Astrocyte (in vitro differentiated cells and primary cell): ENCODE measurements at regions not wholly inside any gene's neighbourhood (a gene's known extent, or its start where the extent isn't known, plus 50 kb on each side); places are given as distances from the start of the nearest gene placed in this dataset.

Experiments used
- DNase-seq: peaks from one replicate; pipeline ENCODE4 v3.0.0-alpha.2; 2010; ENCODE audit warnings: low read depth
- FAIRE-seq: peaks from 2 replicates; lab custom pipeline; 2011; peaks lifted over from hg19 to GRCh38; lab: Jason Lieb, UNC
- H2AFZ ChIP-seq: 2 replicates; pipeline ENCODE4 v1.6.0; 2012; ENCODE audit warnings: low read depth, low read length, inconsistent platforms
- H3K27ac ChIP-seq: 2 replicates; pipeline ENCODE4 v1.5.1; 2011; ENCODE audit warnings: low read depth, low read length, inconsistent platforms
- H3K27me3 ChIP-seq: 2 replicates; pipeline ENCODE4 v1.6.0; 2011; ENCODE audit warnings: low read length, inconsistent platforms; ENCODE audit not compliant: insufficient read depth
- H3K36me3 ChIP-seq: 2 replicates; pipeline ENCODE4 v1.5.1; 2011; ENCODE audit warnings: low read length, inconsistent platforms; ENCODE audit not compliant: insufficient read depth
- H3K4me1 ChIP-seq: 2 replicates; pipeline ENCODE4 v1.5.1; 2011; ENCODE audit warnings: low read length, inconsistent platforms; ENCODE audit not compliant: insufficient read depth
- H3K4me2 ChIP-seq: 2 replicates; pipeline ENCODE4 v1.6.0; 2012; ENCODE audit warnings: low read length, inconsistent platforms
- H3K4me3 ChIP-seq: 2 replicates; pipeline ENCODE4 v1.5.1; 2011; ENCODE audit warnings: low read depth, mild to moderate bottlenecking, low read length, inconsistent platforms; ENCODE audit not compliant: insufficient read depth
- H3K79me2 ChIP-seq: 2 replicates; pipeline ENCODE4 v1.6.0; 2012; ENCODE audit warnings: mild to moderate bottlenecking, low read length, inconsistent platforms; ENCODE audit not compliant: insufficient read depth
- H3K9ac ChIP-seq: 2 replicates; pipeline ENCODE4 v1.6.0; 2012; ENCODE audit warnings: mild to moderate bottlenecking, low read length, inconsistent platforms
- H3K9me3 ChIP-seq: 2 replicates; pipeline ENCODE4 v1.5.1; 2012; ENCODE audit warnings: low read depth, mild to moderate bottlenecking, low read length, inconsistent platforms; ENCODE audit not compliant: insufficient read depth
- H4K20me1 ChIP-seq: 2 replicates; pipeline ENCODE4 v1.6.0; 2012; ENCODE audit warnings: low read length, inconsistent platforms; ENCODE audit not compliant: insufficient read depth
- H3K27ac Mint-ChIP-seq: one replicate; pipeline ENCODE4 v1.8.0; 2021; ENCODE audit warnings: mild to moderate bottlenecking, mixed read lengths; ENCODE audit not compliant: unreplicated experiment
- H3K27me3 Mint-ChIP-seq: one replicate; pipeline ENCODE4 v1.8.0; 2021; ENCODE audit warnings: low read depth, mixed read lengths; ENCODE audit not compliant: unreplicated experiment
- H3K36me3 Mint-ChIP-seq: one replicate; pipeline ENCODE4 v1.8.0; 2021; ENCODE audit warnings: low read depth, mixed read lengths; ENCODE audit not compliant: unreplicated experiment
- H3K4me1 Mint-ChIP-seq: one replicate; pipeline ENCODE4 v1.8.0; 2021; ENCODE audit warnings: low read depth, mixed read lengths; ENCODE audit not compliant: unreplicated experiment
- H3K4me3 Mint-ChIP-seq: one replicate; pipeline ENCODE4 v1.8.0; 2021; ENCODE audit warnings: mild to moderate bottlenecking, moderate library complexity, mixed read lengths; ENCODE audit not compliant: unreplicated experiment
- H3K9me3 Mint-ChIP-seq: one replicate; pipeline ENCODE4 v1.8.0; 2021; ENCODE audit warnings: mild to moderate bottlenecking, mixed read lengths; ENCODE audit not compliant: unreplicated experiment
- CTCF ChIP-seq: IDR thresholded peaks from 2 replicates; pipeline ENCODE4 v1.5.1; 2011; ENCODE audit warnings: low read depth, mild to moderate bottlenecking, inconsistent platforms, low read length, moderate library complexity; ENCODE audit not compliant: insufficient read depth
- EZH2 ChIP-seq: IDR thresholded peaks from 2 replicates; pipeline ENCODE4 v1.6.1; 2012; ENCODE audit warnings: mild to moderate bottlenecking, low read length, inconsistent platforms; ENCODE audit not compliant: insufficient read depth

GRCh38 chr20:52484438-52484837, 292.9 kb upstream of the ZFP64 start:
- DNase-seq: peak; percentile 87
- Mint-ChIP-seq H3K36me3 (no peaks in the 10 kb centered on the region), H3K27me3 (no peaks in the 10 kb centered on the region), H3K27ac (peak overlapping the region; percentile 6), H3K4me1 (peaks cover 10% of the 10 kb centered on the region), H3K9me3 (no peaks in the 10 kb centered on the region), H3K4me3 (no peak overlapping the region)
- FAIRE-seq: peak; percentile 99
- H2AFZ ChIP-seq: no peak overlapping the region
- H3K4me2 ChIP-seq: peak overlapping the region; percentile 14
- H3K36me3 ChIP-seq: no peaks in the 10 kb centered on the region
- peak overlapping the region; percentile 34 for H3K9ac ChIP-seq
- H3K4me3 ChIP-seq: no peak overlapping the region
- H3K9me3 ChIP-seq: no peaks in the 10 kb centered on the region
- H3K4me1 ChIP-seq: peaks cover 5% of the 10 kb centered on the region
- no peaks in the 10 kb centered on the region for H4K20me1 ChIP-seq
- no peaks in the 10 kb centered on the region for H3K27me3 ChIP-seq
- TF ChIP-seq EZH2 (no peak), CTCF (no peak)
- no peaks in the 10 kb centered on the region for H3K79me2 ChIP-seq
- peak overlapping the region; percentile 8 for H3K27ac ChIP-seq

- no peak overlapping the region for H2AFZ ChIP-seq
- no peak overlapping the region for H3K9ac ChIP-seq
- no peaks in the 10 kb centered on the region for H3K36me3 ChIP-seq
- TF ChIP-seq EZH2 (no peak), CTCF (no peak)
- no peak overlapping the region for H3K27ac ChIP-seq
- no peaks in the 10 kb centered on the region for H3K9me3 ChIP-seq
- no peak overlapping the region for H3K4me3 ChIP-seq
- peaks cover 5% of the 10 kb centered on the region for H3K4me1 ChIP-seq
- Mint-ChIP-seq H3K4me3 (no peak overlapping the region), H3K9me3 (no peaks in the 10 kb centered on the region), H3K27ac (no peak overlapping the region), H3K27me3 (no peaks in the 10 kb centered on the region), H3K36me3 (no peaks in the 10 kb centered on the region), H3K4me1 (peaks cover 10% of the 10 kb centered on the region)
- no peaks in the 10 kb centered on the region for H3K79me2 ChIP-seq
- no peak overlapping the region for H3K4me2 ChIP-seq
- DNase-seq: no peak
- no peak for FAIRE-seq
- no peaks in the 10 kb centered on the region for H3K27me3 ChIP-seq
- no peaks in the 10 kb centered on the region for H4K20me1 ChIP-seq
Measured at GRCh38 chr20:52483382-52483781, 291.8 kb upstream of the ZFP64 start.

GRCh38 chr20:52482044-52482443, 290.5 kb upstream of the ZFP64 start:
- no peaks in the 10 kb centered on the region for H3K36me3 ChIP-seq
- Mint-ChIP-seq H3K9me3 (no peaks in the 10 kb centered on the region), H3K36me3 (no peaks in the 10 kb centered on the region), H3K4me1 (peaks cover 10% of the 10 kb centered on the region), H3K4me3 (no peak overlapping the region), H3K27ac (peak overlapping the region; percentile 2), H3K27me3 (no peaks in the 10 kb centered on the region)
- no peaks in the 10 kb centered on the region for H3K79me2 ChIP-seq
- FAIRE-seq (no peak), DNase-seq (no peak)
- no peak overlapping the region for H3K4me3 ChIP-seq
- H3K9ac ChIP-seq: no peak overlapping the region
- no peak for TF ChIP-seq CTCF
- no peak for TF ChIP-seq EZH2
- no peak overlapping the region for H3K27ac ChIP-seq
- no peak overlapping the region for H3K4me2 ChIP-seq
- no peaks in the 10 kb centered on the region for H3K27me3 ChIP-seq
- H2AFZ ChIP-seq: no peak overlapping the region
- no peaks in the 10 kb centered on the region for H4K20me1 ChIP-seq
- no peaks in the 10 kb centered on the region for H3K9me3 ChIP-seq
- H3K4me1 ChIP-seq: peaks cover 5% of the 10 kb centered on the region
